ENCODE measurements at regions not wholly inside any gene's neighbourhood (a gene's known extent, or its start where the extent isn't known, plus 50 kb on each side); places are given as distances from the start of the nearest gene placed in this dataset.

GRCh38 chr11:114758627-114759026 is 80.3 kb downstream of the NXPE2 start:
- Mint-ChIP-seq H3K36me3 (ENCODE audit: low read depth) (no peaks in the 10 kb centered on the region), H3K27me3 (peaks cover 17% of the 10 kb centered on the region), H3K4me1 (no peaks in the 10 kb centered on the region), H3K27ac (no peak overlapping the region), H3K4me3 (no peak overlapping the region), H3K9me3 (ENCODE audit: low read depth) (no peaks in the 10 kb centered on the region)
- ChIA-PET POLR2A (no interaction called here), CTCF (interaction anchor here (0.9 kb wide), 1 partner anchor 19 kb away, joined by 4 read pairs; no protein-coding TSS in a partner anchor)
- ATAC-seq = no peak
- intact Hi-C loops (cut with DNase I, micrococcal nuclease) = no loop called here
- DNase-seq = no peak

- Mint-ChIP-seq H3K27me3 (peaks cover 25% of the 10 kb centered on the region), H3K4me1 (no peaks in the 10 kb centered on the region), H3K9me3 (ENCODE audit: low read depth) (no peaks in the 10 kb centered on the region), H3K36me3 (ENCODE audit: low read depth) (no peaks in the 10 kb centered on the region), H3K4me3 (no peak overlapping the region), H3K27ac (no peak overlapping the region)
- ChIA-PET POLR2A (no interaction called here), CTCF (interaction anchor here (0.7 kb wide), 1 partner anchor 472 kb away, joined by 3 read pairs; no protein-coding TSS in a partner anchor)
- intact Hi-C loops (cut with DNase I, micrococcal nuclease) = loop anchor here (1.0 to 5.0 kb wide), 3 partner anchors 420 to 481 kb away; no protein-coding TSS in a partner anchor
- DNase-seq (peak; percentile 52), ATAC-seq (no peak)
These were observed 84.1 kb downstream of the NXPE2 start for GRCh38 chr11:114762408-114762807.

- Mint-ChIP-seq H3K4me1 (no peaks in the 10 kb centered on the region), H3K27ac (no peak overlapping the region), H3K36me3 (ENCODE audit: low read depth) (no peaks in the 10 kb centered on the region), H3K4me3 (no peak overlapping the region), H3K27me3 (peaks cover 23% of the 10 kb centered on the region), H3K9me3 (ENCODE audit: low read depth) (no peaks in the 10 kb centered on the region)
- CTCF ChIA-PET = no interaction called here
- DNase-seq = no peak
- intact Hi-C loops (cut with DNase I, micrococcal nuclease) = loop anchor here in 1 of 2 experiments (5.0 kb wide), 1 partner anchor 422 kb away; no protein-coding TSS in a partner anchor
- POLR2A ChIA-PET = no interaction called here
- ATAC-seq = no peak
These were observed 86.2 kb downstream of the NXPE2 start for GRCh38 chr11:114764563-114764962.

- CTCF ChIA-PET = no interaction called here
- no peak overlapping the region for H3K4me3 Mint-ChIP-seq
- ATAC-seq (no peak), DNase-seq (no peak)
- intact Hi-C loops (cut with DNase I, micrococcal nuclease) = loop anchor here in 1 of 2 experiments (10.0 kb wide), 1 partner anchor 1504 kb away; no protein-coding TSS in a partner anchor
- no peaks in the 10 kb centered on the region for H3K4me1 Mint-ChIP-seq
- H3K36me3 Mint-ChIP-seq (ENCODE audit: low read depth) = no peaks in the 10 kb centered on the region
- H3K27me3 Mint-ChIP-seq = peaks cover 21% of the 10 kb centered on the region
- no peak overlapping the region for H3K27ac Mint-ChIP-seq
- no peaks in the 10 kb centered on the region for H3K9me3 Mint-ChIP-seq (ENCODE audit: low read depth)
- POLR2A ChIA-PET = no interaction called here
These were observed 92.8 kb downstream of the NXPE2 start for GRCh38 chr11:114771172-114771571.

GRCh38 chr11:114773541-114774338 is 95.4 kb downstream of the NXPE2 start:
- ChIA-PET POLR2A (no interaction called here), CTCF (interaction anchor here (1.7 kb wide), 1 partner anchor 552 kb away, joined by 5 read pairs; no protein-coding TSS in a partner anchor)
- Mint-ChIP-seq H3K27me3 (peaks cover 24% of the 10 kb centered on the region), H3K27ac (no peak overlapping the region), H3K4me3 (no peak overlapping the region), H3K36me3 (ENCODE audit: low read depth) (no peaks in the 10 kb centered on the region), H3K9me3 (ENCODE audit: low read depth) (no peaks in the 10 kb centered on the region), H3K4me1 (no peaks in the 10 kb centered on the region)
- intact Hi-C loops (cut with DNase I, micrococcal nuclease) = loop anchor here in 1 of 2 experiments (10.0 kb wide), 1 partner anchor 1501 kb away; no protein-coding TSS in a partner anchor
- ATAC-seq = no peak
- DNase-seq = no peak

- intact Hi-C loops (cut with DNase I, micrococcal nuclease) = loop anchor here in 1 of 2 experiments (10.0 kb wide), 1 partner anchor 1500 kb away; no protein-coding TSS in a partner anchor
- Mint-ChIP-seq H3K9me3 (ENCODE audit: low read depth) (no peaks in the 10 kb centered on the region), H3K27me3 (peaks cover 24% of the 10 kb centered on the region), H3K4me1 (no peaks in the 10 kb centered on the region), H3K27ac (no peak overlapping the region), H3K36me3 (ENCODE audit: low read depth) (no peaks in the 10 kb centered on the region), H3K4me3 (no peak overlapping the region)
- DNase-seq (peak; percentile 47), ATAC-seq (no peak)
- CTCF ChIA-PET = interaction anchor here (0.7 to 1.7 kb wide), 4 partner anchors 58 to 551 kb away, joined by 3 to 5 read pairs (median 4); no protein-coding TSS in a partner anchor
- POLR2A ChIA-PET = no interaction called here
These were observed 96.5 kb downstream of the NXPE2 start for GRCh38 chr11:114774599-114775361.

GRCh38 chr11:114775875-114776621 is 97.7 kb downstream of the NXPE2 start:
- ATAC-seq (no peak), DNase-seq (no peak)
- POLR2A ChIA-PET = no interaction called here
- Mint-ChIP-seq H3K9me3 (ENCODE audit: low read depth) (no peaks in the 10 kb centered on the region), H3K27me3 (peaks cover 24% of the 10 kb centered on the region), H3K36me3 (ENCODE audit: low read depth) (no peaks in the 10 kb centered on the region), H3K27ac (no peak overlapping the region), H3K4me3 (no peak overlapping the region), H3K4me1 (no peaks in the 10 kb centered on the region)
- CTCF ChIA-PET = no interaction called here
- intact Hi-C loops (cut with DNase I, micrococcal nuclease) = loop anchor here in 1 of 2 experiments (10.0 kb wide), 1 partner anchor 1499 kb away; no protein-coding TSS in a partner anchor

GRCh38 chr11:114776956-114777355 is 98.6 kb downstream of the NXPE2 start:
- ChIA-PET POLR2A (no interaction called here), CTCF (no interaction called here)
- ATAC-seq (no peak), DNase-seq (no peak)
- no peaks in the 10 kb centered on the region for H3K4me1 Mint-ChIP-seq
- no peaks in the 10 kb centered on the region for H3K9me3 Mint-ChIP-seq (ENCODE audit: low read depth)
- no peak overlapping the region for H3K4me3 Mint-ChIP-seq
- peaks cover 25% of the 10 kb centered on the region for H3K27me3 Mint-ChIP-seq
- no peaks in the 10 kb centered on the region for H3K36me3 Mint-ChIP-seq (ENCODE audit: low read depth)
- no peak overlapping the region for H3K27ac Mint-ChIP-seq
- intact Hi-C loops (cut with DNase I, micrococcal nuclease) = loop anchor here in 1 of 2 experiments (10.0 kb wide), 1 partner anchor 1498 kb away; no protein-coding TSS in a partner anchor

GRCh38 chr11:114779189-114779588 is 100.9 kb downstream of the NXPE2 start:
- no peak overlapping the region for H3K27ac Mint-ChIP-seq

GRCh38 chr11:114782650-114783310 is 104.5 kb downstream of the NXPE2 start:
- CTCF ChIA-PET = interaction anchor here (0.6 kb wide), 1 partner anchor 138 kb away, joined by 3 read pairs; no protein-coding TSS in a partner anchor
- H3K4me3 Mint-ChIP-seq = no peak overlapping the region
- H3K27ac Mint-ChIP-seq = no peak overlapping the region
- POLR2A ChIA-PET = no interaction called here
- H3K36me3 Mint-ChIP-seq (ENCODE audit: low read depth) = no peaks in the 10 kb centered on the region
- ATAC-seq = no peak
- H3K27me3 Mint-ChIP-seq = peaks cover 6% of the 10 kb centered on the region
- H3K9me3 Mint-ChIP-seq (ENCODE audit: low read depth) = no peaks in the 10 kb centered on the region
- DNase-seq = no peak
- intact Hi-C loops (cut with DNase I, micrococcal nuclease) = no loop called here
- no peaks in the 10 kb centered on the region for H3K4me1 Mint-ChIP-seq

More at GRCh38 chr11:114779189-114779588, 100.9 kb downstream of the NXPE2 start:
- Mint-ChIP-seq H3K4me3 (no peak overlapping the region), H3K36me3 (ENCODE audit: low read depth) (no peaks in the 10 kb centered on the region), H3K9me3 (ENCODE audit: low read depth) (no peaks in the 10 kb centered on the region), H3K4me1 (no peaks in the 10 kb centered on the region), H3K27me3 (peaks cover 12% of the 10 kb centered on the region)
- intact Hi-C loops (cut with DNase I, micrococcal nuclease) = loop anchor here in 1 of 2 experiments (10.0 kb wide), 1 partner anchor 1496 kb away; no protein-coding TSS in a partner anchor
- ChIA-PET CTCF (no interaction called here), POLR2A (no interaction called here)
- no peak for DNase-seq
- no peak for ATAC-seq

Data from activated CD4-positive, alpha-beta T cell treated with anti-CD3 and anti-CD28 coated beads for 36 hours (primary cell).